Smooth muscle cell (in vitro differentiated cells): ENCODE measurements at regions not wholly inside any gene's neighbourhood (a gene's known extent, or its start where the extent isn't known, plus 50 kb on each side); places are given as distances from the start of the nearest gene placed in this dataset.
A peak's percentile ranks its signal among the peaks of the same experiment; 100 is the strongest.

ENCODE experiments used
- DNase-seq: peaks from one replicate; lab custom pipeline; 2025; ENCODE audit not compliant: unreplicated experiment; lab: John Stamatoyannopoulos, UW
- H2AFZ ChIP-seq: fragments of 200-600 bp; sonication (generic); 2 replicates; pipeline ENCODE4 v1.6.0; 2016; ENCODE audit warnings: antibody characterized with exemption, low read depth, mild to moderate bottlenecking
- H3F3A ChIP-seq: fragments of 200-600 bp; sonication (generic); 2 replicates; pipeline ENCODE4 v1.6.0; 2017; ENCODE audit warnings: antibody characterized with exemption, low read depth
- H3K27ac ChIP-seq: fragments of 200-600 bp; sonication (generic); 2 replicates; pipeline ENCODE4 v1.5.1; 2016; ENCODE audit warnings: low read depth, mild to moderate bottlenecking
- H3K27me3 ChIP-seq: fragments of 200-600 bp; sonication (generic); 2 replicates; pipeline ENCODE4 v1.6.1; 2016; ENCODE audit warnings: low read depth, mild to moderate bottlenecking
- H3K36me3 ChIP-seq: fragments of 200-600 bp; sonication (generic); 2 replicates; pipeline ENCODE4 v1.5.1; 2016; ENCODE audit warnings: low read depth
- H3K4me1 ChIP-seq: fragments of 200-600 bp; sonication (generic); 2 replicates; pipeline ENCODE4 v1.5.1; 2016; ENCODE audit warnings: low read depth
- H3K4me2 ChIP-seq: fragments of 200-600 bp; sonication (generic); 2 replicates; pipeline ENCODE4 v1.6.0; 2016; ENCODE audit warnings: mild to moderate bottlenecking
- H3K4me3 ChIP-seq: fragments of 200-600 bp; sonication (generic); 2 replicates; pipeline ENCODE4 v1.5.1; 2016; ENCODE audit warnings: mild to moderate bottlenecking
- H3K79me2 ChIP-seq: fragments of 200-600 bp; sonication (generic); 2 replicates; pipeline ENCODE4 v1.6.0; 2016; ENCODE audit warnings: low read depth, mild to moderate bottlenecking
- H3K9ac ChIP-seq: fragments of 200-600 bp; sonication (generic); 2 replicates; pipeline ENCODE4 v1.6.0; 2016; ENCODE audit warnings: low read depth
- H3K9me3 ChIP-seq: fragments of 200-600 bp; sonication (generic); replicated peaks from 2 replicates; pipeline ENCODE4 v1.5.1; 2016; ENCODE audit warnings: low read depth
- H4K20me1 ChIP-seq: fragments of 200-600 bp; sonication (generic); 2 replicates; pipeline ENCODE4 v1.6.0; 2016; ENCODE audit warnings: low read depth
- CTCF ChIP-seq: fragments of 200-600 bp; sonication (generic); IDR thresholded peaks from 2 replicates; pipeline ENCODE4 v1.5.1; 2017; ENCODE audit warnings: borderline replicate concordance, mild to moderate bottlenecking, antibody characterized with exemption; ENCODE audit not compliant: insufficient read depth, poor library complexity, severe bottlenecking
- WGBS: methylation state at CpG from one replicate; pipeline ENCODE4 v1.1.7; 2016; ENCODE audit warnings: low lambda C conversion rate; 5-methylcytosine and 5-hydroxymethylcytosine counted together

- no peaks in the 10 kb centered on the region for H4K20me1 ChIP-seq
- H3K27ac ChIP-seq: no peak overlapping the region
- H3K36me3 ChIP-seq: no peaks in the 10 kb centered on the region
- no peak overlapping the region for H2AFZ ChIP-seq
- no peaks in the 10 kb centered on the region for H3F3A ChIP-seq
- no peak overlapping the region for H3K9ac ChIP-seq
- peaks cover 15% of the 10 kb centered on the region for H3K4me1 ChIP-seq
- DNase-seq: no peak
- H3K4me3 ChIP-seq: no peak overlapping the region
- H3K4me2 ChIP-seq: no peak overlapping the region
- TF ChIP-seq CTCF: no peak
- 81% methylated on average over 2 of the region's 2 CpGs for WGBS
- no peaks in the 10 kb centered on the region for H3K9me3 ChIP-seq
- no peaks in the 10 kb centered on the region for H3K27me3 ChIP-seq
- H3K79me2 ChIP-seq: no peaks in the 10 kb centered on the region
These were observed 291.6 kb upstream of the SEMA3C start for GRCh38 chr7:81210137-81211064.

- DNase-seq: no peak
- no peak overlapping the region for H3K27ac ChIP-seq
- no peaks in the 10 kb centered on the region for H3K27me3 ChIP-seq
- H2AFZ ChIP-seq: no peak overlapping the region
- H4K20me1 ChIP-seq: no peaks in the 10 kb centered on the region
- H3K79me2 ChIP-seq: no peaks in the 10 kb centered on the region
- H3K4me3 ChIP-seq: no peak overlapping the region
- H3K9me3 ChIP-seq: no peaks in the 10 kb centered on the region
- no peak overlapping the region for H3K9ac ChIP-seq
- TF ChIP-seq CTCF: no peak
- H3F3A ChIP-seq: no peaks in the 10 kb centered on the region
- H3K36me3 ChIP-seq: no peaks in the 10 kb centered on the region
- H3K4me2 ChIP-seq: no peak overlapping the region
- peaks cover 15% of the 10 kb centered on the region for H3K4me1 ChIP-seq
- 92% methylated on average over 2 of the region's 2 CpGs for WGBS
These were observed 290.2 kb upstream of the SEMA3C start for GRCh38 chr7:81209059-81209458.

- Histone ChIP-seq H3K27me3 (no peaks in the 10 kb centered on the region), H3K4me2 (peak overlapping the region; percentile 73), H3K4me3 (no peak overlapping the region), H3K79me2 (no peaks in the 10 kb centered on the region), H3K27ac (peak overlapping the region; percentile 10), H2AFZ (peak overlapping the region; percentile 66), H4K20me1 (no peaks in the 10 kb centered on the region), H3K9me3 (no peaks in the 10 kb centered on the region), H3K9ac (no peak overlapping the region), H3F3A (no peaks in the 10 kb centered on the region), H3K36me3 (no peaks in the 10 kb centered on the region), H3K4me1 (peaks cover 15% of the 10 kb centered on the region)
- no peak for DNase-seq
- WGBS: 29% methylated on average over 5 of the region's 5 CpGs
- TF ChIP-seq CTCF: no peak
These were observed 288.9 kb upstream of the SEMA3C start for GRCh38 chr7:81207801-81208200.
